Keratinocyte (primary cell): ENCODE measurements at regions not wholly inside any gene's neighbourhood (a gene's known extent, or its start where the extent isn't known, plus 50 kb on each side); places are given as distances from the start of the nearest gene placed in this dataset.

Experiments used
- DNase-seq: peaks from one replicate; pipeline ENCODE4 v3.0.0-alpha.2; 2011; ENCODE audit warnings: low read depth, missing footprints, low spot score
- FAIRE-seq: peaks from 2 replicates; lab custom pipeline; 2011; peaks lifted over from hg19 to GRCh38; lab: Jason Lieb, UNC
- H2AFZ ChIP-seq: 2 replicates; pipeline ENCODE4 v1.6.0; 2012; ENCODE audit warnings: low read length, control low read depth, inconsistent platforms; ENCODE audit not compliant: control insufficient read depth
- H3K27ac ChIP-seq: 2 replicates; pipeline ENCODE4 v1.5.1; 2011; ENCODE audit warnings: low read length; ENCODE audit not compliant: control insufficient read depth, insufficient read depth
- H3K27me3 ChIP-seq: 3 replicates; pipeline ENCODE4 v1.6.0; 2011; ENCODE audit warnings: low read length; ENCODE audit not compliant: control insufficient read depth, insufficient read depth; ENCODE audit errors: extremely low read depth
- H3K36me3 ChIP-seq, 2 experiments: 2 replicates in 1 of 2; 3 replicates in 1 of 2; pipeline ENCODE4 v1.5.1; 2011; ENCODE audit warnings: low read length in 2 of 2, mild to moderate bottlenecking in 1 of 2; ENCODE audit not compliant: control insufficient read depth in 2 of 2, insufficient read depth in 2 of 2; ENCODE audit errors: extremely low read depth in 1 of 2
- H3K4me1 ChIP-seq: 3 replicates; pipeline ENCODE4 v1.5.1; 2011; ENCODE audit warnings: low read length; ENCODE audit not compliant: control insufficient read depth, insufficient read depth; ENCODE audit errors: extremely low read depth
- H3K4me2 ChIP-seq: 3 replicates; pipeline ENCODE4 v1.6.0; 2011; ENCODE audit warnings: low read depth, low read length; ENCODE audit not compliant: control insufficient read depth, insufficient read depth; ENCODE audit errors: extremely low read depth
- H3K4me3 ChIP-seq, 3 experiments: fragments of 200-600 bp in 1 of 3; sonication (generic) in 1 of 3; 2 replicates in 2 of 3; 3 replicates in 1 of 3; pipeline ENCODE4 v1.5.1; 2011 to 2016; ENCODE audit warnings: low read length in 3 of 3, mild to moderate bottlenecking in 3 of 3, control low read depth in 2 of 3, inconsistent platforms in 1 of 3, low read depth in 1 of 3, mixed read lengths in 1 of 3, mixed run types in 1 of 3, moderate library complexity in 1 of 3; ENCODE audit not compliant: control insufficient read depth in 2 of 3, insufficient read depth in 2 of 3; ENCODE audit errors: extremely low read depth in 1 of 3
- H3K79me2 ChIP-seq: 2 replicates; pipeline ENCODE4 v1.6.0; 2012; ENCODE audit warnings: low read length; ENCODE audit not compliant: control insufficient read depth, insufficient read depth
- H3K9ac ChIP-seq: 3 replicates; pipeline ENCODE4 v1.6.0; 2011; ENCODE audit warnings: low read length; ENCODE audit not compliant: control insufficient read depth, insufficient read depth; ENCODE audit errors: extremely low read depth
- H3K9me1 ChIP-seq: 3 replicates; pipeline ENCODE4 v1.6.0; 2011; ENCODE audit warnings: low read length; ENCODE audit not compliant: control insufficient read depth, insufficient read depth; ENCODE audit errors: extremely low read depth
- H3K9me3 ChIP-seq: 2 replicates; pipeline ENCODE4 v1.5.1; 2012; ENCODE audit warnings: low read depth, low read length; ENCODE audit not compliant: control insufficient read depth
- H4K20me1 ChIP-seq: 3 replicates; pipeline ENCODE4 v1.6.0; 2011; ENCODE audit warnings: low read length; ENCODE audit not compliant: control insufficient read depth, insufficient read depth; ENCODE audit errors: extremely low read depth
- CTCF ChIP-seq, 3 experiments: IDR thresholded peaks in 1 of 3; conservative IDR thresholded peaks in 1 of 3; optimal IDR thresholded peaks in 1 of 3; 2 replicates in 2 of 3; 3 replicates in 1 of 3; pipeline versions ENCODE3 to v1.5.1; 2011; ENCODE audit warnings: low read length in 3 of 3, mild to moderate bottlenecking in 3 of 3, moderate library complexity in 2 of 3, control low read depth in 1 of 3, inconsistent platforms in 1 of 3; ENCODE audit not compliant: insufficient read depth in 2 of 3; ENCODE audit errors: extremely low read depth in 1 of 3
- EZH2 ChIP-seq: IDR thresholded peaks from one replicate; pipeline ENCODE4 v1.6.1; 2012; ENCODE audit warnings: inconsistent platforms, mild to moderate bottlenecking, low read length, moderate library complexity
- dilution Hi-C: fragments of 300-500 bp; cut with MboI; formaldehyde crosslinking; loops from one replicate; pipeline ENCODE4 v1.7.0; 2020; ENCODE audit warnings: low sequenced_read_pairs; ENCODE audit not compliant: extremely low pct_ligation_motif_present

GRCh38 chr5:52255308-52255707 is 532.4 kb upstream of the ITGA1 start:
- Histone ChIP-seq H4K20me1 (no peaks in the 10 kb centered on the region), H3K79me2 (no peaks in the 10 kb centered on the region), H3K4me3 (no peak overlapping the region), H3K9ac (no peak overlapping the region), H3K4me1 (no peaks in the 10 kb centered on the region), H3K4me2 (no peak overlapping the region), H3K27ac (no peak overlapping the region), H3K27me3 (no peaks in the 10 kb centered on the region), H3K9me3 (no peaks in the 10 kb centered on the region), H3K9me1 (no peaks in the 10 kb centered on the region), H2AFZ (no peak overlapping the region), H3K36me3 (no peaks in the 10 kb centered on the region)
- dilution Hi-C loops: no loop called here
- TF ChIP-seq CTCF (optimal IDR thresholded peaks at IDR 0.05 in 1 of 3, IDR thresholded peaks at IDR 0.05 in 1 of 3, conservative IDR thresholded peaks at IDR 0.05 in 1 of 3; ENCODE audit: extremely low read depth in 1 of 3, insufficient read depth in 2 of 3, low read length in 3 of 3): no peak
- TF ChIP-seq EZH2: no peak
- FAIRE-seq (no peak), DNase-seq (no peak)

- dilution Hi-C loops: no loop called here
- Histone ChIP-seq H3K27me3 (no peaks in the 10 kb centered on the region), H3K4me2 (no peak overlapping the region), H3K4me3 (no peak overlapping the region), H3K9me3 (no peaks in the 10 kb centered on the region), H2AFZ (no peak overlapping the region), H3K36me3 (no peaks in the 10 kb centered on the region), H3K9me1 (no peaks in the 10 kb centered on the region), H3K27ac (no peak overlapping the region), H3K79me2 (no peaks in the 10 kb centered on the region), H4K20me1 (no peaks in the 10 kb centered on the region), H3K4me1 (no peaks in the 10 kb centered on the region), H3K9ac (no peak overlapping the region)
- FAIRE-seq: no peak
- DNase-seq: no peak
- TF ChIP-seq CTCF (optimal IDR thresholded peaks at IDR 0.05 in 1 of 3, IDR thresholded peaks at IDR 0.05 in 1 of 3, conservative IDR thresholded peaks at IDR 0.05 in 1 of 3; ENCODE audit: extremely low read depth in 1 of 3, insufficient read depth in 2 of 3, low read length in 3 of 3) (no peak), EZH2 (no peak)
These were observed 524.9 kb upstream of the ITGA1 start for GRCh38 chr5:52262844-52263243.
